Neuron (in vitro differentiated cells): ENCODE measurements at regions not wholly inside any gene's neighbourhood (a gene's known extent, or its start where the extent isn't known, plus 50 kb on each side); places are given as distances from the start of the nearest gene placed in this dataset.

ENCODE experiments used
- H2AFZ ChIP-seq: one replicate; pipeline ENCODE4 v1.6.1; 2013; ENCODE audit warnings: low read depth, mild to moderate bottlenecking, inconsistent platforms, low read length, moderate library complexity
- H3K27me3 ChIP-seq: one replicate; pipeline ENCODE4 v1.6.1; 2013; ENCODE audit warnings: low read length; ENCODE audit not compliant: insufficient read depth
- H3K36me3 ChIP-seq: one replicate; pipeline ENCODE4 v1.6.1; 2013; ENCODE audit warnings: low read length; ENCODE audit not compliant: insufficient read depth
- H3K4me1 ChIP-seq: one replicate; pipeline ENCODE4 v1.6.1; 2013; ENCODE audit warnings: low read length; ENCODE audit not compliant: insufficient read depth
- H3K4me3 ChIP-seq: 2 replicates; pipeline ENCODE4 v1.5.1; 2013; ENCODE audit warnings: mild to moderate bottlenecking, low read length, moderate library complexity
- H3K9me3 ChIP-seq: one replicate; pipeline ENCODE4 v1.6.1; 2013; ENCODE audit warnings: low read length

DNA sequence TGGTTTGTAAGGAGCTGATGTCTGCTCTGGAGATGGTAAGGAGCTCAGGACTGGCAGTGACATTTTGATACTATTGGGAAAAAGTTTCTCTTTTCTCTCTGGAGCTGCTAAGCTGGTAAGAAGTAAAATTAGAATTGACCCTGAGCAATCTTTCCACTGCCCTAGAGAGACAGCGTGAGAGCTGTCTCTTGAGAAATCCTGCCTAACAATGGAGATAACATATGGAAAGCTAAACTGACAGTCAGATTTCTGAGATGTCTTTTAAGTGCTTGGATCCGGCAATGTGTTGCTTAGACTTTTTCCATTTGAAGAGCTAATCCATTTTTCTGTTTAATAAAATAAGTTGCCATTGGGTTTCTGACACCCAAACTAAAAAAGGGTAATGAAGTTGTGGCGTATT lies 302.4 kb downstream of the KCNS3 start:
- no peaks in the 10 kb centered on the region for H3K27me3 ChIP-seq
- H3K4me1 ChIP-seq = no peaks in the 10 kb centered on the region
- no peaks in the 10 kb centered on the region for H3K9me3 ChIP-seq
- H3K36me3 ChIP-seq = no peaks in the 10 kb centered on the region
- no peak overlapping the region for H2AFZ ChIP-seq
- H3K4me3 ChIP-seq = no peak overlapping the region

DNA sequence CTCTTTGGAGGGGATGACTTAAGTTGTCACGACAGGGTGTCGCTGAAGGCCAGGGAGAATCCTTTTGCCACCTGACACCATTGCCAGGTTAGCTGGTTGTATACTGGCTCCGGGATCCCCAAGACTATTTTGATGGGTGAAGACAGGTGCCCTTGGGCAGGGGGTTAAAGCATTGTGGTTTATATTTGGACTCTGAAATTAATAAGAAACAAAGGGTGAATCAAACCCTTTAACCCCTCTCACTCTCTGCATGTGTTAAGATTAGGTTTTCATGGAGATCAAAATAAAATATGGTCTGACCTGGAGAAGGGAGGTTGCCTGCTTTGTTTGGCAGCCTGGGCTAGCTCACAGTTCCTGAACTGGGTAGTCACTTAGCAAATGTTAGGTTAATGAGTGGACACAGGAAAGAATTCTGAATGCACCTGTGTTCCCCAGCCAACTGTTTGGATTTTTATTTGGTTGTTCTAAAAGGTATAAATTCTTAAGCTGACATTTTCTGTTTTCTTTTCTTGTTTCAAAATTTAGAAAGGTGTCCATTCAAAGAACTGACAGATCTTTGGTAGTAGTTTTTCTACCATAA lies 301.7 kb downstream of the KCNS3 start:
- Histone ChIP-seq H3K4me1 (no peaks in the 10 kb centered on the region), H3K4me3 (no peak overlapping the region), H3K9me3 (no peaks in the 10 kb centered on the region), H3K27me3 (no peaks in the 10 kb centered on the region), H2AFZ (no peak overlapping the region), H3K36me3 (no peaks in the 10 kb centered on the region)

DNA sequence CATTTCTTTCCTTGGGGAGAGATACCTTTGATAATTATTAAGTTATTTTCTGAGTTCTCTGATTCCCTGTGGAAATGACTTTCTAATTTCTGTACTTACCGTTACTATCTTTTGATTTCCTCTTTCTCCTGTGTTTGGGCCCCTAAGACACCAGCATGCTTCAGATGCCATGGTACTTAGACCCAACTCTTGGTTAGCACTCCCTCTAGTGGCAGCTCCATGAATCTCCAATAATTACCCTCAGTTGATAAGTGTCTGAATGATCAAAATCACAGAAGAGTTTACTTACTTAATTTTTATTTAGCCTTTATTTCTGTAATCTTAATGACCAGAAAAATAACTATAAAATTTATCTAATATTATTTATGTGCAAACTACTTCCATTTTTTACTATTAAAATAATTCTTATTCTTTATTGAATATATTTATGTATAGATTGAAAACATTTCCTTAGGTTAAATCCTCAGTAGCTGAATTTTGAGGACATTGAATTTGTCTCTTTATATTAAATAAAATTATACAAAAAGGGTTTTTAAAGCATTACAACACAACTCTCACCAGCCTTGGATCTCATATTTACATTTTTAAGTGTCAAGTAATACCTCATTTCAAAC lies 300.4 kb downstream of the KCNS3 start:
- H3K4me3 ChIP-seq = no peak overlapping the region
- H3K9me3 ChIP-seq = no peaks in the 10 kb centered on the region
- H2AFZ ChIP-seq = no peak overlapping the region
- no peaks in the 10 kb centered on the region for H3K36me3 ChIP-seq
- no peaks in the 10 kb centered on the region for H3K4me1 ChIP-seq
- H3K27me3 ChIP-seq = no peaks in the 10 kb centered on the region

DNA sequence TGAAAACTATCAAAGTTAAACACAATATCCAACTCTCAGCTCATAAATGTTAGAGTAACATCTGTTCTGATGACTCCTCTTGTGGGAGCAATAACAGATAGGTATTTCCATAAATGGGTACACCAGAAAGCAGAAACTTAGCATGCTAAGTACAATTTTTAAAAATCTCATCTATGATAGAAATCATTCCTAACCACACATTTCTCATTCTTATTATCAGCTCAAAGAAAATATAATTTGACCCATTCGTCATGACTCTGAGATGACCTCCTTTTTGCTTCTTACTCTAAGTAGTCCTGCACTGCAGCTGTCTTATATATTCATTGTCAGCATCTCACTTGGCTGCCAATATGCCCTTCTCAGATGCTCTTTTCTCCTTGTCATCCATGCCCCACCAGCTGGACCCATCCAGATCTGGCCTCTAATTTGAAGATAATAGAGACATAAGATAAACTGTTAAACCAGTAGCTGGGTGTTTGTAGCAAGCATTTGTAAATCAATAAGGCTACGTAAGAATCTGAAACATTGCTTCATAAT lies 298.3 kb downstream of the KCNS3 start:
- Histone ChIP-seq H3K36me3 (no peaks in the 10 kb centered on the region), H3K9me3 (no peaks in the 10 kb centered on the region), H2AFZ (no peak overlapping the region), H3K27me3 (no peaks in the 10 kb centered on the region), H3K4me1 (no peaks in the 10 kb centered on the region), H3K4me3 (no peak overlapping the region)

DNA sequence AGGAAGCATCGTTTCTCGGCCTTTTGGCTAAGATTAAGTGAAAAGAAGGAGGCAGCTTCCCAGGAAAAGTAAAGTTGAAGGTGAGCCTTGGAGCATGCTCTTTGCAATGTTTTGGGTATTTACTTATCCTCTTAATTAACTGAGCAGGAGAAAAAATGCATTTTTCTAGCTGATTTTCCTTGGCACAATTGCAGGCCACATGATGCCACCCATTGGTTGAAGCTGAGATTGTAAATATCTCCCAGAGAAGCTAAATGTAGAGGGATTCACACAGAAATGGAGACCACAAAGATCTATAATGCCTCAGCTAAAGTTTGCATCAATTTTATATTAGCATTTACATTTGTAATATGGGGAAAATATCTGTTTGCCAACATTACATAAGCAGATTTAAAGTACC lies 294.1 kb downstream of the KCNS3 start:
- no peaks in the 10 kb centered on the region for H3K9me3 ChIP-seq
- no peaks in the 10 kb centered on the region for H3K27me3 ChIP-seq
- no peak overlapping the region for H3K4me3 ChIP-seq
- no peaks in the 10 kb centered on the region for H3K36me3 ChIP-seq
- H2AFZ ChIP-seq = no peak overlapping the region
- H3K4me1 ChIP-seq = no peaks in the 10 kb centered on the region

DNA sequence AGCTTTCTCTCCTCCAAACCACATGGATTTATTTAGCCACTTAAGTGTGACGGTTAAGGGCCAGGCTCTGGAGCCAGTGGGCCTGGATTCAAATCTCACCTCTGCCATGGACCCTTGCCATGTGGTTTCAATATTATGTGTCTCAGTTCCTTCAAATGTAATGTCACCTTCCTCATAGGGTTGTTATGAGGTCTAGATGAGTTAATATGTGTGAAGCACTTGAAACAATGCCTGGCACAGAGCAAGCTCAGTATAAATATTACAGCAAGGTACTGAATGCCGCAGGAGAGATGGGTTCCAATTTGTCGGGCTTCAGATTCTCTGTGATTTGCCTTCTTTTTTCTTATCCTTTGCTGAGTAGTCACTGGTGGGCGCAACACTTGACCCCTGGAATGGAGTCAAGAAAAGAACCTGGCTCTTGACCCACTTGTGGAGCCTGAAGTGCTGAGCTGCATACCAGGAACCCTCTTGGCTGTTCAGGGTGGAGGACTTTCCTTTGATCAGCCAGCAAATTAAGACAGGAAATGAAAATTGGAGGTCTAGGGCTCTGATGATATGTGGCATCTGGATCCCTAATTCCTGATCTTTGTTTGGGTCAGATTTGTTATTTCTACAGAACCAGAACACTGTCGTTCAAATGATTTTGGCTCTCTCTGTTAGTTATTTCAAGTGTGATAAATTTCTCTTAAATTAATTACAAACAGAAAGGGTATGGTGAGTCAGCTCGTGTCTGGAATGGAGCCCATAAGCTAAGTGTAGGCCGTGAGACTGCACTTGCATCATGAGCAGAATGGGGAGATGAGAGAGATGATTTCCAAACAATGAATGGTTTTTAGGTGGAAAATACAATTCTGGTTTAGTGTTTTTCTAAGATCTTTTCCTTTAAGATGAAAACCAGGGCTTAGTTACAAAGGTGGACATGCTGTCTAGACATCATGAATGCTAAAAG lies 293.0 kb downstream of the KCNS3 start:
- no peaks in the 10 kb centered on the region for H3K9me3 ChIP-seq
- no peaks in the 10 kb centered on the region for H3K4me1 ChIP-seq
- H3K27me3 ChIP-seq = no peaks in the 10 kb centered on the region
- no peak overlapping the region for H2AFZ ChIP-seq
- H3K36me3 ChIP-seq = no peaks in the 10 kb centered on the region
- no peak overlapping the region for H3K4me3 ChIP-seq

DNA sequence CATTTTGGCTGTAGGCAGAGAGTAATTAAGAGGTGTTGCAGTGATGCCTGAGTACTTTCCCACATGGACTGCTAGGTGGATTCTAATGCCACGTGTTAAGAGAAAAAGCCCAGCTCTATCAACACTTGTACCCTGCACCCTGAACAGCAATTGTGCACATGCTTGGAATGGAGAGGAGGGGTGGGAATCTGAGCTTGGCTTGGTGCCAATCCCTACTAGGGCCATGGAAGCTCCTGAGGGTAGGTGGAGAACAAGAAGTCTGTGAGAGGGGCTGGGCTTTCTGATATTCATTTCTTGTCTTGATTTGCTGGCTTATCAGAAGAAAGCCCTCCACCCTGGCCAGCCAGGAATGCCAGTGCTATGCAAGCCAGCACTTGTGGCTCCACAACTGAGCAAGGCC lies 292.2 kb downstream of the KCNS3 start:
- H2AFZ ChIP-seq = no peak overlapping the region
- H3K4me1 ChIP-seq = no peaks in the 10 kb centered on the region
- no peaks in the 10 kb centered on the region for H3K27me3 ChIP-seq
- H3K36me3 ChIP-seq = no peaks in the 10 kb centered on the region
- no peak overlapping the region for H3K4me3 ChIP-seq
- H3K9me3 ChIP-seq = no peaks in the 10 kb centered on the region

DNA sequence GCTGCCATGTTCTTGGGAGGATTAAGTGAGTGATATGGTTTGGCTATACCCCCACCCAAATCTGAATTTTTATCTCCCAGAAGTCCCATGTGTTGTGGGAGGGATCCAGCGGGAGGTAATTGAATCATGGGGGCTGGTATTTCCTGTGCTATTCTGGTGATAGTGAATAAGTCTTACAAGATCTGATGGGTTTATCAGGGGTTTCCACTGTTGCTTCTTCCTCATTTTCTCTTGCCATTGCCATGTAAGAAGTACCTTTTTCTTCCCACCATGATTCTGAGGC lies 291.4 kb downstream of the KCNS3 start:
- H3K9me3 ChIP-seq = no peaks in the 10 kb centered on the region
- H3K36me3 ChIP-seq = no peaks in the 10 kb centered on the region
- no peaks in the 10 kb centered on the region for H3K27me3 ChIP-seq
- no peak overlapping the region for H3K4me3 ChIP-seq
- H2AFZ ChIP-seq = no peak overlapping the region
- no peaks in the 10 kb centered on the region for H3K4me1 ChIP-seq

DNA sequence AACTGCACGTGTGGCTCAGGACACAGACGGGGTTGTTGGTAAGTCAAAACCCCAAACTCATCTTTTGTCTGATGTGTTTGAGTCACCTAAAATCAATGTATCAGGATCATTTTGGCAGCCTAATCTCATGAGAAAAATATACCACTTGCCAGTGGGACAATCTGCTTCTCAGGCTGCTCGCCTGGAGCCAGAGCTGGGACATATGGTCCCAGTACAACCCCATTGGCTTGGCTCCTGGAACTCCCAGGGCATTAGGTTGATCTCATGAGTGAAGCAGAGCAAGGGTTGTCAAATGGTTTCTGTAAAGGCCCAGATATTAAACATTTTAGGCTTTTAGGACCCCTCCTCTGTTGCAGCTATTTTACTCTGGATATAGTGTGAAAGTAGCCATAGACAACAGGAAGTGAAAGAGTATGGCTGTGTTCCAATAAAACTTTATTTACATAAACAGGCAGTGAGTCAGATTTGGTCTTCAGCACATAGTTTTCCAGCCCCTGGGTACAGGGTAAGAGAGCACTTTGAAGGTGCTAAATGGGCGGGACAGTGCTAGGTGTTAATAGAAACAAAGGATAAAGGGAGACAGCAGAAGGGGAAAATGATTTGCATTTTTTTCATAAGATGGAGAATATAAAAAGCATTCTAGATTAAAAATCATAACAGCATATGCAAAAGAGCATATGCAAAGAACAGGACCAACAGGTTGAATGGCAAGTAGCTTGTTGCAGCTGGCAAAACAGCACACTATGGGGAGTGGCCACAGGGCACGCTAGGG lies 290.8 kb downstream of the KCNS3 start:
- Histone ChIP-seq H3K27me3 (no peaks in the 10 kb centered on the region), H3K36me3 (no peaks in the 10 kb centered on the region), H2AFZ (no peak overlapping the region), H3K4me1 (no peaks in the 10 kb centered on the region), H3K4me3 (no peak overlapping the region), H3K9me3 (no peaks in the 10 kb centered on the region)

DNA sequence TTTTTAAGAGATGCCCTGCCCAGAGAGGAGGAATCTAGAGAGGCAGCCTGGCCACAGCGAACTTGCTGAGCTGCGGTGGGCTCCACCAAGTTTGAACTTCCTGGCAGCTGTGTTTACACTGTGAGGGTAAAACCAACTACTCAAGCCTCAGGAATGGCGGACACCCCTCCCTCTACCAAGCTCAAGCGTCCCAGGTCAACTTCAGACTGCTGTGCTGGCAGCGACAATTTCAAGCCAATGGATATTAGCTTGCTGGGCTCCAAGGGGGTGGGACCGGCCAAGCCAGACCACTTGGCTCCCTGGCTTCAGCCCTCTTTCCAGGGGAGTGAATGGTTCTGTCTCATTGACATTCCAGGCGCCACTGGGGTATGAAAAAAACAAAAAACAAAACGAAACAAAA lies 289.4 kb downstream of the KCNS3 start:
- Histone ChIP-seq H3K36me3 (no peaks in the 10 kb centered on the region), H3K9me3 (no peaks in the 10 kb centered on the region), H3K4me1 (no peaks in the 10 kb centered on the region), H2AFZ (no peak overlapping the region), H3K4me3 (no peak overlapping the region), H3K27me3 (no peaks in the 10 kb centered on the region)

DNA sequence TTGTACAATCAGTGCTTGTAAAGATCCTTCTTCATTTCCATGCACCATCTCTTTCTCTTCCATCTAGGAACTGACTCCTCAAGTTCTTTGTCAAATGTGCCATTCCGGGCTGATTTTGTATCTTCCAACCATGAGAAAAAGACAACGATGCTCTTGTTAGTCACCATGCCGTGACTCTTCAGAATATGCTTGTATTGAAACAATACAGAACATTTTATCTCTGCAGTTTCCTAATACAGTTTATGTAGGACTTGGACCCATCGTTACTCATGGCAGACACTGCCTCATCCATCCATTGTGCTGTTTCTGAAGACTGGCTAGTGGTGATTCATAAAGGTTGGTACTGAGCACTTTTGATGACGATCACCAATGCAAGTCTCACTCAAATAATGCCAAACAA lies 283.2 kb downstream of the KCNS3 start:
- Histone ChIP-seq H3K4me3 (no peak overlapping the region), H3K36me3 (no peaks in the 10 kb centered on the region), H3K4me1 (no peaks in the 10 kb centered on the region), H3K27me3 (no peaks in the 10 kb centered on the region), H2AFZ (no peak overlapping the region), H3K9me3 (no peaks in the 10 kb centered on the region)

DNA sequence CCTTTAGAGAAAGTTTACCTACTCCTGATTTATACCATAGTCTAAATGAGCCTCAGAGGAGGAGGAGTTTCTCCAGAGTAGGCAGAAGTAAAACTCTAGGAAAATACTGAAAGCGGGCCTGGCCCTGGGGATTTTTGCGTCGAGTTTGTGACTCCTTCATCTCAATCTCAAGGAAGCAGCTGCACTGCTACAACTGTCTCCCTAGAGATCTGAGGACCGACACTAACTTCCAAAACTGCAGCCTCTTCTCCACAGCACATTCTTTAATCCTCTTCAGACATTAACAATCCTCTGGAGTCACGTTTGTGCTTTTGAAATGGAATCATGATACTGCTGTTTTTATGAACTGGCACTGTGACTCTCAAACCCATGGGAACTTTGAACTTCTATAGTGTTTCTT lies 281.4 kb downstream of the KCNS3 start:
- no peak overlapping the region for H2AFZ ChIP-seq
- H3K4me1 ChIP-seq = no peaks in the 10 kb centered on the region
- H3K4me3 ChIP-seq = no peak overlapping the region
- H3K36me3 ChIP-seq = no peaks in the 10 kb centered on the region
- H3K9me3 ChIP-seq = no peaks in the 10 kb centered on the region
- H3K27me3 ChIP-seq = no peaks in the 10 kb centered on the region

DNA sequence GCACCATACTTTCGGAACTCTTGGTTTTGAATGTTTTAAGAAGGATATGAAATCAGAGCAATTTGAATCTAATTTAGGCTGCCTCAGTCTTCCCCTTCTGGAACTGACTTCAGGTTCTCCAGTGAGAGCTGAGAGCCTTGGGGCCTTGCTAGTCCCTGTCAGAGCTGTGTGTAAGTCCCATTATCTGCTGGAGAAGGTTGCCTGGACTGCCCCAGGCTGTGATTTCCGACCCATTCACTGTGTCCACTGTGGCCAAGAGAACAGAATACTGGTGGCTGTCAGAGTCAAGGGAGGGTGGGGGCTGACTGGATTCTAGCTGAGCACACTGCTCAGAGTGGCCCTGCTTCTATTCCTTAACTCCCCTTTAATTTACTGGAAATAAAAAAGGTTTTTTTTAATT lies 278.0 kb downstream of the KCNS3 start:
- H3K9me3 ChIP-seq = no peaks in the 10 kb centered on the region

More for the DNA sequence above, 278.0 kb downstream of the KCNS3 start:
- no peaks in the 10 kb centered on the region for H3K36me3 ChIP-seq
- no peak overlapping the region for H3K4me3 ChIP-seq
- no peaks in the 10 kb centered on the region for H3K4me1 ChIP-seq
- no peak overlapping the region for H2AFZ ChIP-seq
- no peaks in the 10 kb centered on the region for H3K27me3 ChIP-seq
